Effector memory CD4-positive, alpha-beta T cell (primary cell): ENCODE measurements at regions not wholly inside any gene's neighbourhood (a gene's known extent, or its start where the extent isn't known, plus 50 kb on each side); places are given as distances from the start of the nearest gene placed in this dataset.

Experiments
- DNase-seq, 3 donors: peaks; one replicate each; pipeline ENCODE4 v3.0.0-alpha.2; 2020
- H3K27ac ChIP-seq: 2 replicates; pipeline ENCODE4 v1.7.0; 2013; ENCODE audit warnings: mild to moderate bottlenecking, low read length, moderate library complexity; ENCODE audit not compliant: insufficient read depth, poor library complexity, severe bottlenecking
- H3K27me3 ChIP-seq: replicated peaks from 2 replicates; pipeline ENCODE4 v1.7.0; 2013; ENCODE audit warnings: mild to moderate bottlenecking, low read length; ENCODE audit not compliant: insufficient read depth, control insufficient read depth, poor library complexity, severe bottlenecking
- H3K36me3 ChIP-seq: 2 replicates; pipeline ENCODE4 v1.7.0; 2013; ENCODE audit warnings: mild to moderate bottlenecking, low read length, moderate library complexity; ENCODE audit not compliant: control insufficient read depth, insufficient read depth
- H3K4me1 ChIP-seq: 2 replicates; pipeline ENCODE4 v1.7.0; 2013; ENCODE audit warnings: low read length, mild to moderate bottlenecking; ENCODE audit not compliant: control insufficient read depth, insufficient read depth, poor library complexity, severe bottlenecking
- H3K4me3 ChIP-seq: 2 replicates; pipeline ENCODE4 v1.7.0; 2013; ENCODE audit warnings: low read length, low read depth, mild to moderate bottlenecking; ENCODE audit not compliant: insufficient read depth, poor library complexity, severe bottlenecking
- H3K9me3 ChIP-seq: 2 replicates; pipeline ENCODE4 v1.7.0; 2013; ENCODE audit warnings: mild to moderate bottlenecking, low read length, moderate library complexity; ENCODE audit not compliant: control insufficient read depth

DNA sequence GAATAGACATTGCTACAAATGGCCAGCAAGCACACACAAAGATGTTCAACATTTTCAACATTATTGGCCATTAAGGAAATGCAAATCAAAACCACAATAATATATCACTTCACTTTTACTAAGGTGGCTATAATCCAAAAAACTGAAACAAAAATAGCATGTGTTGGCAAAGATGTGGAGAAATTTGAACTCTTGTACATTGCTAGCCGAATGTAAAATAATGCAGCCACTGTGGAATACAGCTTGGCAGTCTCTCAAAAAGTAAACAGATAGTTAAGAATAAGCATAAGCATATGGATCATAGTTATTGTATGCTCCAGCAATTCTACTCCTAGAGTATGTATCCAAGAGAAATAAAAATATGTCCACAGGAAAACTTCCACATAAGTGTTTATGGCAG is 192.5 kb downstream of the EN1 start:
- H3K27me3 ChIP-seq = no peaks in the 10 kb centered on the region
- H3K4me3 ChIP-seq = no peak overlapping the region
- no peaks in the 10 kb centered on the region for H3K36me3 ChIP-seq
- H3K9me3 ChIP-seq = no peaks in the 10 kb centered on the region
- no peak for DNase-seq
- H3K4me1 ChIP-seq = no peaks in the 10 kb centered on the region
- H3K27ac ChIP-seq = no peak overlapping the region

DNA sequence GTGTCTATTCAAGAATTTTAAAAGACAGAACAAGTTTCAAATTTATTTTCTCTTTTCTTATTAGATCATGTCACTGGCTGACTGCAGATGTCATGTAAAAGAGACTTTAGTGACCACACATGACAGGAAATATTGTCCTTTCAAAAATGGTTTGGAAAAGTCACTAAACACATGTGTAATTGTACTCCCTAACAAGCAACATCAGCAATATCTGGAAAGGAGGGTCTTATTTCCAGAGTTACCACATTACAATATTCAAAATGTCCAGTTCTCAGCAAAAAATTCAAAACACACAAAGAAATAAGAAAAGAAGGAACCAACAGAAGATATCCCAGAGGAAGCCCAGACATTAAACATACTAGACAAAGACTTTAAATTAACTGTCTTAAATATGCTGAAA is 197.1 kb downstream of the EN1 start:
- no peak for DNase-seq
- Histone ChIP-seq H3K4me1 (no peaks in the 10 kb centered on the region), H3K36me3 (no peaks in the 10 kb centered on the region), H3K4me3 (no peak overlapping the region), H3K27me3 (no peaks in the 10 kb centered on the region), H3K9me3 (no peaks in the 10 kb centered on the region), H3K27ac (no peak overlapping the region)

DNA sequence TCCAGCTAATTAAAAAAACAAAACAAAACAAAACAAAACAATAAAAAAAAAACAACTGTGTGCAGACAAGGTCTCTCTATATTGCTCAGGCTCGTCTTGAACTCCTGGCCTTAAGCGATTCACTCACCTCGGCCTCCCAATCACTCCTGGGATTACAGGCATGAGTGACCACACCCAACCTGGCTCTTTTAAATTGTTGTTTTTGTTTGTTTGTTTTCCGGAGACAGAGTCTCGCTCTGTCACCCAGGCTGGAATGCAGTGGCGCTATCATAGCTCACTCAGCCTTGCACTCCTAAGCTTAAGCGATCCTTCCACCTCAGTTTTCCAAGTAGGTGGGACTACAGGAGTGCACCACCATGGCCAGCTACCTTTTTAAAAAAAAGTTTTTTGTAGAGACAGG is 201.6 kb downstream of the EN1 start:
- Histone ChIP-seq H3K9me3 (no peaks in the 10 kb centered on the region), H3K4me1 (no peaks in the 10 kb centered on the region), H3K4me3 (no peak overlapping the region), H3K27ac (no peak overlapping the region), H3K27me3 (no peaks in the 10 kb centered on the region), H3K36me3 (no peaks in the 10 kb centered on the region)
- no peak for DNase-seq

DNA sequence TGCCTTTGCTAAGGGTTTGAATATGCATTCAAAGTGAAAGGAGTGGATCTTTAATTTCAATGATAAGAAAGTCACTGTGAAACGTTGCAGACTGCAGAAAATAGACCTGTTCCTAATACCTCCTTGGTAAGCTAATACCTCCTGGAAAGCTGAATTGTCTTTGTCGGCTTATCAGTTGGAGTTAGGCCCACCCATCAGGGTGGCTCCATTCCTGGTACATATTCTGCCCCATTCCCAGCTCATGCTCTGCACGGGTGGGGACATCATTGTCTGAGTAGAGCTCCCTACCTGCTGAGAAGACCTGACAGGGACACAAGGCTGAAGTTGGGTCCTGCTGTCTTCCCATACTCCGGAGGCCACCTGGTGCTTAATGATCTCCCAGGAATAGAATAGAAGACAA is 203.3 kb downstream of the EN1 start:
- no peaks in the 10 kb centered on the region for H3K9me3 ChIP-seq

DNA sequence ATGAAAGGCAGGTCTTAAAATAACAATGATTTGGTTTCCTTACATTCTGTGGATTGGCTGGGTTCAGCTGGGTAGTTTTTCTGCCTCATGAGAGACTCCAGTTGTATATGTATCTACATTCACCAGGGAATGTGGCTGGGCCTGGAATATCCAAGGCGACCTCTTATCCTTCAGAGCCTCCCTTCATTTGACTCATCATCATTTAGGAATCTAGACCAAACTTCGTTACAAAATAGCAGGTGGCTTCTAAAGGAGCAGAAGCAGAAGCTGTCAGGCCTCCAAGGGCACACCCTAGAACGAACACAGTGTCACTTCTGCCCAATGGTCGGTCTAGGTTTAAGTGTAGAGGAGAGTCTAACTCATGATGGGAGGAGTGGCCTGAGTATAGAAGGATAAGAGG is 204.2 kb downstream of the EN1 start:
- H3K4me3 ChIP-seq = no peak overlapping the region

More for the DNA sequence above, 203.3 kb downstream of the EN1 start:
- Histone ChIP-seq H3K27ac (no peak overlapping the region), H3K36me3 (no peaks in the 10 kb centered on the region), H3K4me3 (no peak overlapping the region), H3K4me1 (no peaks in the 10 kb centered on the region), H3K27me3 (no peaks in the 10 kb centered on the region)
- DNase-seq = no peak

DNA sequence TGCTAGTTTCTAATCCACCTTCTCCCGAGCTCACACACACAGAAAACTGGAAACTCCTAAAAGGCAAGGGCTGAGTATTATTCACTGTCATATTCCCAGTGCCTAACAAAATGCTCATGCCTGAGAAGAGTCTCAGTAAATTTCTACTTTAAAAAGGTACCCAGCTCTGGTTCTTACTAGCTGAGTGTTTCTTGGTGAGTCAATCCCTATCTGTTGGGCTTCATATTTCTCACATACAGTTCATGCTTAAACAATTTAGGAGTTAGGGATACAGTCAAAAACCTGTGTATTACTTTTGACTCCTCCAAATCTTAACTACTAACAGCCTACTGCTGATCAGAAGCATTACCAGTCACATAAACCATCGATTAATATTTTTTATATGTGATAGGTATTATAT is 204.9 kb downstream of the EN1 start:
- H3K27ac ChIP-seq = no peak overlapping the region
- H3K36me3 ChIP-seq = no peaks in the 10 kb centered on the region
- no peaks in the 10 kb centered on the region for H3K4me1 ChIP-seq
- no peak overlapping the region for H3K4me3 ChIP-seq
- DNase-seq = no peak
- H3K9me3 ChIP-seq = no peaks in the 10 kb centered on the region
- no peaks in the 10 kb centered on the region for H3K27me3 ChIP-seq

More for the DNA sequence above, 204.2 kb downstream of the EN1 start:
- H3K4me1 ChIP-seq = no peaks in the 10 kb centered on the region
- no peaks in the 10 kb centered on the region for H3K27me3 ChIP-seq
- DNase-seq = no peak
- no peaks in the 10 kb centered on the region for H3K36me3 ChIP-seq
- no peak overlapping the region for H3K27ac ChIP-seq
- no peaks in the 10 kb centered on the region for H3K9me3 ChIP-seq

DNA sequence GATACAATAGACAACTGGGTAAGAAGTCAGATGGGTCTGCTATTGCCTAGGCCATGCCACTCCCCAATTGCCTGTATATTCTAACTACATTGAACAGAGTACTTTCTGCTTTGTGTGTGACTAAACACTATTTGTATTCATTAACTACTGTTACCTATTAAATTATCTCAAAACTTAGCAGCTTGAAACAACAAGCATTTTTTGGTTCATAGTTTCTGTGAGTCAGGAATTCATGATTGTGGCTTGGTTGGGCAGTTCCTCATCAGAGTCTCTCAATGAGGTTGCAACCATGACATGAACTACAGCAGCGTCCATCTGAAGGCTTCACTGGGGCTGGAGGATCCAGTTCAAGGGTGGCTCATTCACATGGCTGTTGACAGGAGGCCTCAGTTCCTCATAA is 205.7 kb downstream of the EN1 start:
- no peak overlapping the region for H3K4me3 ChIP-seq
- DNase-seq = no peak
- H3K27ac ChIP-seq = no peak overlapping the region
- H3K36me3 ChIP-seq = no peaks in the 10 kb centered on the region
- no peaks in the 10 kb centered on the region for H3K27me3 ChIP-seq
- H3K9me3 ChIP-seq = no peaks in the 10 kb centered on the region
- H3K4me1 ChIP-seq = no peaks in the 10 kb centered on the region

DNA sequence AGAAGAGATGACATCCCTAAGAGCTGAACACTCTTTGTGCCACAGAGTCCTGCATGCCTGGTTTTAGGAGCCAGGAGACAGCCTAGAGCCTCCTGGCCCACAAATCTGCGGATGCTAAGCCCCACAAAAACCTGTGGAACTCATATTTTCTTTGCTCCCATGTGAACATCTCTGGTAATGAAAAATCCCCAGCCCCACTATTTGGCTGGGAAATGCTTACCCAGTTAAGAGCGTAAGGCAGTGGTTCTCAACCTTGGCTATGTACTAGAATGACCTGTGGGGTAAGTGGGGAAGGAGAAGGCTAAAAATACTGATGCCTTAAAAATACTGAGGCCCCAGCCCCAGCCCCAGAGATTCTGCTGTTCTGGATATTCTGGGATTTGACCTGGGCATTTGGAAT is 208.1 kb downstream of the EN1 start:
- Histone ChIP-seq H3K36me3 (no peaks in the 10 kb centered on the region), H3K4me3 (no peak overlapping the region), H3K27ac (no peak overlapping the region), H3K4me1 (no peaks in the 10 kb centered on the region), H3K27me3 (no peaks in the 10 kb centered on the region), H3K9me3 (no peaks in the 10 kb centered on the region)
- no peak for DNase-seq

DNA sequence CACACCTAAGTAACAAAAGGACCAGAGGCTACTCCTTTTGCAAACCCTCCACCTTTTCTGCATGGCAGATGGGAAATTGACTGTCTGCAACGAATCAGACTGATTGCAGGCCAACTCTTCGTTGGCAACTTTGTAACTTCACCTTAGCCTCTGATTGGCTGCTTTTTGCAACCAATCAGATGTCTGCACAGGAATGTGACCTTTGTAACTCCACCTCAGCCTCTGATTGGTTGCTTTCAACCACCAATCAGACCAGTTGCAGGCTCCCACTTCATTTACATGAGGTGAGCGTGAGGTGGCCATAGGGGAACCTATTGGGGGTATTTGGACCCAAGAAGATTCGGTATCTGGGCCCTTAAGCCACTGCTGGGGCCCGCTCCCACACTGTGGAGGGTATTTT is 209.0 kb downstream of the EN1 start:
- Histone ChIP-seq H3K36me3 (no peaks in the 10 kb centered on the region), H3K27me3 (no peaks in the 10 kb centered on the region), H3K27ac (no peak overlapping the region), H3K9me3 (no peaks in the 10 kb centered on the region), H3K4me1 (no peaks in the 10 kb centered on the region), H3K4me3 (no peak overlapping the region)
- DNase-seq = no peak

DNA sequence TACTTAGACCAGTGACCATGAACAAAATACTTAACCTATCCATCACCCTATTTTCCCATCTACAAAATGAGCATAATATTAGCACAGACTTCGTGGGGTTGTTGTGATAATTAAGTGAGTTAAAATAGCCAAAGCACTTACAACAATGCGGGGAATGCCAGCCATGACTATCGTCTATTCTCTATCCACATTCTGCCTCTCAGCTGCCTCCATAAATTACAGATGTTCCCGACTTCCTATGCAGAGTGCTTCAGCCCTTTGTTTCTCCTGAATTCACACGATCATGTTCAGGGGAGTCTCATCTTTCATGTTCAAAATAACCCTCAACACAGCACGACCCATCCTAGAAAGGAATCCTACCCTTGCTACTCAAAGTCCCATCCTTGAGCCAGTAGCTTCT is 211.6 kb downstream of the EN1 start:
- Histone ChIP-seq H3K27ac (no peak overlapping the region), H3K9me3 (no peaks in the 10 kb centered on the region), H3K36me3 (no peaks in the 10 kb centered on the region), H3K27me3 (no peaks in the 10 kb centered on the region), H3K4me3 (no peak overlapping the region), H3K4me1 (no peaks in the 10 kb centered on the region)
- no peak for DNase-seq

DNA sequence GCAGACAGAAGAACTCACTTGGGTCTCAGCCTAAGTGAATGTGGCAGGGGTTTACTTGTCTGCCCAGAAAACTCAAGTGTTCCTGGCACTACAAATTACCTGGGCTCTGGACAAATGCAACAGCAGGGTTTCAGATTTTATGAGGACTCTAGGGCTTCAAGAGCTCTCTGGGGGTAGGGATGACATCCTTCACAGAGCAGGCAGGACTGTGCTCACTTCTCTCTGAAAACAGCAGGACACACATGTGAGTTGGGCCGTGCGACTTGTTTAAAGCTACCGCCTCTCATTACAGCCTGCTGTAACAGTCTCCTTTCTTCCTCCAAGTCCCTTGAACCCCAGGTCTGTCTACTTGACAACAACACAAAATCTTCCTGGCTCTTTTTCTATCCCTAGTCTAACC is 212.6 kb downstream of the EN1 start:
- no peak overlapping the region for H3K27ac ChIP-seq
- H3K4me3 ChIP-seq = no peak overlapping the region
- no peaks in the 10 kb centered on the region for H3K4me1 ChIP-seq
- H3K27me3 ChIP-seq = no peaks in the 10 kb centered on the region
- H3K36me3 ChIP-seq = no peaks in the 10 kb centered on the region
- no peaks in the 10 kb centered on the region for H3K9me3 ChIP-seq
- DNase-seq = no peak
